Hepatocyte (in vitro differentiated cells): ENCODE measurements at regions not wholly inside any gene's neighbourhood (a gene's known extent, or its start where the extent isn't known, plus 50 kb on each side); places are given as distances from the start of the nearest gene placed in this dataset.

Experiments
- EZH2 ChIP-seq: fragments of 200-600 bp; sonication (generic); IDR thresholded peaks from 2 replicates; pipeline ENCODE4 v1.6.1; 2016; ENCODE audit warnings: antibody characterized with exemption, mild to moderate bottlenecking, borderline replicate concordance
- TF ChIP-seq, protein P1 (sequence below): fragments of 200-600 bp; sonication (generic); IDR thresholded peaks from 2 replicates; pipeline ENCODE4 v1.5.1; 2016; ENCODE audit warnings: antibody characterized with exemption, mild to moderate bottlenecking; ENCODE audit not compliant: poor library complexity

- no peak for TF ChIP-seq EZH2
- TF ChIP-seq, protein P1, sequence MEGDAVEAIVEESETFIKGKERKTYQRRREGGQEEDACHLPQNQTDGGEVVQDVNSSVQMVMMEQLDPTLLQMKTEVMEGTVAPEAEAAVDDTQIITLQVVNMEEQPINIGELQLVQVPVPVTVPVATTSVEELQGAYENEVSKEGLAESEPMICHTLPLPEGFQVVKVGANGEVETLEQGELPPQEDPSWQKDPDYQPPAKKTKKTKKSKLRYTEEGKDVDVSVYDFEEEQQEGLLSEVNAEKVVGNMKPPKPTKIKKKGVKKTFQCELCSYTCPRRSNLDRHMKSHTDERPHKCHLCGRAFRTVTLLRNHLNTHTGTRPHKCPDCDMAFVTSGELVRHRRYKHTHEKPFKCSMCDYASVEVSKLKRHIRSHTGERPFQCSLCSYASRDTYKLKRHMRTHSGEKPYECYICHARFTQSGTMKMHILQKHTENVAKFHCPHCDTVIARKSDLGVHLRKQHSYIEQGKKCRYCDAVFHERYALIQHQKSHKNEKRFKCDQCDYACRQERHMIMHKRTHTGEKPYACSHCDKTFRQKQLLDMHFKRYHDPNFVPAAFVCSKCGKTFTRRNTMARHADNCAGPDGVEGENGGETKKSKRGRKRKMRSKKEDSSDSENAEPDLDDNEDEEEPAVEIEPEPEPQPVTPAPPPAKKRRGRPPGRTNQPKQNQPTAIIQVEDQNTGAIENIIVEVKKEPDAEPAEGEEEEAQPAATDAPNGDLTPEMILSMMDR: no peak
Observed at GRCh38 chr10:75345738-75346137, 55.8 kb downstream of the ZNF503 start.
